ENCODE measurements at regions not wholly inside any gene's neighbourhood (a gene's known extent, or its start where the extent isn't known, plus 50 kb on each side); places are given as distances from the start of the nearest gene placed in this dataset.

DNA sequence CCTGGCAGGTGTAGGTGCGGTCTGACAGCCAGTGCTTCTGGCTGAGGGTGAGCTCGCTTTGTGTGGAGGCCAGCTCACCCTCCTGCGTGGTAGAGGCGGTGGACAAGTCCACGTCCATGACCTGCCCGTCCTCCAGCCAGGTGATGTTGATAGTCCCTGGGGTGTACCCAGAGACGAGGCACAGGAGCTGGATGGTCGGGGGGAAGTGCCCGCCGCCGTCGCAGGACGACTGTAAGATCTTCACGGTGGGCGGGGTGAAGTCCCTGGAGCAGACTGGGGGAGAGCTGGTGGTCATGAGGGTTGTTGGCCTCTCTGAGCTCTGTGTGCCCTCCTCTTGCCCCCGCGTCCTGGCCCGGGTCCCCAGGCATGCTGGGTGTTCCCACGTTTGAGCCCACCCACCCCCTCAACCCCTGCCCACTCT lies 74.6 kb downstream of the TMEM121 start:
- H3K27ac ChIP-seq (ENCODE audit: low read length), result no peak overlapping the region
- no TSS peak for BruUV-seq (replicated peaks)
- ATAC-seq (no peak), DNase-seq (no peak)
- H3K9me3 ChIP-seq (ENCODE audit: low read length), result no peaks in the 10 kb centered on the region
- no peaks in the 10 kb centered on the region for H3K9me2 ChIP-seq (replicated peaks; ENCODE audit: low read length)
- POLR2A ChIA-PET (ENCODE audit: unreplicated experiment), result no interaction called here
- H3K36me3 ChIP-seq (ENCODE audit: low read depth, low read length), result no peaks in the 10 kb centered on the region
- CTCF ChIA-PET, result no interaction called here
- H3K4me1 ChIP-seq (ENCODE audit: insufficient read depth, low read length), result no peaks in the 10 kb centered on the region
- no peaks in the 10 kb centered on the region for H3F3A ChIP-seq (ENCODE audit: low read length, unreplicated experiment)
- H3K4me2 ChIP-seq (ENCODE audit: low read length), result no peak overlapping the region
- no peak overlapping the region for H2AFZ ChIP-seq (ENCODE audit: low read length)
- H3K9ac ChIP-seq (ENCODE audit: low read length), result no peak overlapping the region
- no peaks in the 10 kb centered on the region for H3K79me2 ChIP-seq (ENCODE audit: low read length)
- intact Hi-C loops (cut with micrococcal nuclease), result no loop called here
- H4K20me1 ChIP-seq (ENCODE audit: low read length), result no peaks in the 10 kb centered on the region
- no peak overlapping the region for H3K4me3 ChIP-seq (ENCODE audit: low read length)
- no peaks in the 10 kb centered on the region for H3K27me3 ChIP-seq (ENCODE audit: low read length)
- TF ChIP-seq, protein P1, sequence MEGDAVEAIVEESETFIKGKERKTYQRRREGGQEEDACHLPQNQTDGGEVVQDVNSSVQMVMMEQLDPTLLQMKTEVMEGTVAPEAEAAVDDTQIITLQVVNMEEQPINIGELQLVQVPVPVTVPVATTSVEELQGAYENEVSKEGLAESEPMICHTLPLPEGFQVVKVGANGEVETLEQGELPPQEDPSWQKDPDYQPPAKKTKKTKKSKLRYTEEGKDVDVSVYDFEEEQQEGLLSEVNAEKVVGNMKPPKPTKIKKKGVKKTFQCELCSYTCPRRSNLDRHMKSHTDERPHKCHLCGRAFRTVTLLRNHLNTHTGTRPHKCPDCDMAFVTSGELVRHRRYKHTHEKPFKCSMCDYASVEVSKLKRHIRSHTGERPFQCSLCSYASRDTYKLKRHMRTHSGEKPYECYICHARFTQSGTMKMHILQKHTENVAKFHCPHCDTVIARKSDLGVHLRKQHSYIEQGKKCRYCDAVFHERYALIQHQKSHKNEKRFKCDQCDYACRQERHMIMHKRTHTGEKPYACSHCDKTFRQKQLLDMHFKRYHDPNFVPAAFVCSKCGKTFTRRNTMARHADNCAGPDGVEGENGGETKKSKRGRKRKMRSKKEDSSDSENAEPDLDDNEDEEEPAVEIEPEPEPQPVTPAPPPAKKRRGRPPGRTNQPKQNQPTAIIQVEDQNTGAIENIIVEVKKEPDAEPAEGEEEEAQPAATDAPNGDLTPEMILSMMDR (conservative IDR thresholded peaks at IDR 0.05; ENCODE audit: low read depth, low read length), result no peak
- TF ChIP-seq EZH2phosphoT487 (IDR thresholded peaks at IDR 0.05; ENCODE audit: borderline replicate concordance, low read length) (no peak), EZH2 (IDR thresholded peaks at IDR 0.05; ENCODE audit: low read length, unreplicated experiment) (no peak)

DNA sequence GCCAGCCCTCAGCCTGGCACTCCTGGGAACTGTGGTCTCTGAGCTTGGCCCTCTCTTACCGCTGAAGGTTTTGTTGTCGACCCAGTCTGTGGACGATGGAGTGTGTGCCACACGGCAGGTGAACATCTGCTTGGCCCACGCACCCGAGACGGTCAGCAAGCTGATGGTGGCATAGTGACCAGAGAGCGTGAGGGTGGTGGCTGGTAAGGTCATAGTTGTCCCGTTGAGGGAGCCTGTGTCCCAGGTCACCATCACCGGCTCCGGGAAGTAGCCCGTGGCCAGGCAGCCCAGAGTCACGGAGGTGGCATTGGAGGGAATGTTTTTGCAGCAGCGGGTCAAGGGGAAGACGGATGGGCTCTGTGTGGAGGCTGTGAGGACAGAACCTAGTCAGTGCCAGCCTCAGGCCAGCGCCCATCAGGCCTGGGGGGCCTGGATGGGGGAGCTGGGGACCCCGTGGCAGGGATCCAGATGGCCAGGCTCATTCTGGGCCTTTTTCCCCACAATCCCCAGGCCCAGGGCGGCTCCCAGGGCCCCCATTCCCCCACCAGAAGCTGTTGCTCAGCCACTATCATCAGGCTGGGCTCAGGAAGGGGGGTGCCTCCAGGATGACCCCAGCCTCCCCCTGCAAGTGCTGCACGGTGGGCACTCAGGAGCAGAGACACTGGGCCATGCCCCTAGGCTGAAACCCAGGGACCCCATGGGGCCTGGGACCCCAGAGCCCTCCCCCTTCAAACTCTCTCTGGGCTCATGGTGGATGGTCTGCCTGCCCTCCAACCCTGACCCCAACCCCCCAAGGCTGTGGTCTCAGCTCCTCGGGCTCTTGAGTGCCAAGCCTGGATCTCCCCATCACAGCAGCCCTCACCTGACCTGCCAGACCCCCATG lies 75.2 kb downstream of the TMEM121 start:
- ChIA-PET CTCF (no interaction called here), POLR2A (ENCODE audit: unreplicated experiment) (no interaction called here)
- H3K27me3 ChIP-seq (ENCODE audit: low read length), result no peaks in the 10 kb centered on the region
- TF ChIP-seq EZH2phosphoT487 (IDR thresholded peaks at IDR 0.05; ENCODE audit: borderline replicate concordance, low read length), result no peak
- TF ChIP-seq, protein P1 (conservative IDR thresholded peaks at IDR 0.05; ENCODE audit: low read depth, low read length), result no peak
- TF ChIP-seq EZH2 (IDR thresholded peaks at IDR 0.05; ENCODE audit: low read length, unreplicated experiment), result no peak
- H3K4me3 ChIP-seq (ENCODE audit: low read length), result no peak overlapping the region
- DNase-seq (no peak), ATAC-seq (no peak)
- no peak overlapping the region for H3K4me2 ChIP-seq (ENCODE audit: low read length)
- H3K79me2 ChIP-seq (ENCODE audit: low read length), result no peaks in the 10 kb centered on the region
- H3K36me3 ChIP-seq (ENCODE audit: low read depth, low read length), result no peaks in the 10 kb centered on the region
- BruUV-seq (replicated peaks), result no TSS peak
- intact Hi-C loops (cut with micrococcal nuclease), result no loop called here
- no peaks in the 10 kb centered on the region for H3K9me2 ChIP-seq (replicated peaks; ENCODE audit: low read length)
- no peak overlapping the region for H2AFZ ChIP-seq (ENCODE audit: low read length)
- no peaks in the 10 kb centered on the region for H4K20me1 ChIP-seq (ENCODE audit: low read length)
- H3K9me3 ChIP-seq (ENCODE audit: low read length), result no peaks in the 10 kb centered on the region
- H3F3A ChIP-seq (ENCODE audit: low read length, unreplicated experiment), result no peaks in the 10 kb centered on the region
- no peak overlapping the region for H3K27ac ChIP-seq (ENCODE audit: low read length)
- no peaks in the 10 kb centered on the region for H3K4me1 ChIP-seq (ENCODE audit: insufficient read depth, low read length)
- no peak overlapping the region for H3K9ac ChIP-seq (ENCODE audit: low read length)

DNA sequence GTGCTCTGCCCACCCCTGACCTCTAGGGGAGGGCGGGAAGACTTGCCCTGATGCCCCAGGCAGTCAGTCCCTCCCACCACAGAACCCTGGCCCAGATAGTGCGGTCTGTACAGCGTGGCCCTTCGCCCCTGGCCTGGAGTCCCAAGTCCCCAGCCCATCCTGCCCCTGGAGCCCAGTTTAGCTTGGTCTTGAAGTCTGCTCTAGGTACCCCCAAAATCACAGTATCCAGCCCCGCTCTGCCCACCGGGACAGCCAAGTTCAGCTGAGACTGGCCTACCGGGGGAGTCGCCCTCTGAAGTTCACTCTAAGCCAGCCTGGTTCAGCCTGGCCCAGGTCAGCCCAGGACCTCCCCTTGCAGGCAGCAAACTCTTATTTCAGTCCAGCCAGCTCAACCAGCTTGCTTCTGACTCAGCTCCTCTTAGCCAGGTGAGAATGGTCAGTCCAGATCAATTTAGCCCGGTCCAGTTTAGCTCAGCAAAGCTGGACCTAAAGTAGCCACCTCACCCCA lies 75.9 kb downstream of the TMEM121 start:
- DNase-seq (no peak), ATAC-seq (no peak; the same call in 1 of the 2 replicates)
- H3K4me1 ChIP-seq (ENCODE audit: insufficient read depth, low read length), result no peaks in the 10 kb centered on the region
- intact Hi-C loops (cut with micrococcal nuclease), result no loop called here
- no peaks in the 10 kb centered on the region for H3K27me3 ChIP-seq (ENCODE audit: low read length)
- H3K9me2 ChIP-seq (replicated peaks; ENCODE audit: low read length), result no peaks in the 10 kb centered on the region
- no peak for TF ChIP-seq EZH2phosphoT487 (IDR thresholded peaks at IDR 0.05; ENCODE audit: borderline replicate concordance, low read length)
- no peak for TF ChIP-seq EZH2 (IDR thresholded peaks at IDR 0.05; ENCODE audit: low read length, unreplicated experiment)
- TF ChIP-seq, protein P1 (conservative IDR thresholded peaks at IDR 0.05; ENCODE audit: low read depth, low read length), result no peak
- no peaks in the 10 kb centered on the region for H3K36me3 ChIP-seq (ENCODE audit: low read depth, low read length)
- H3K79me2 ChIP-seq (ENCODE audit: low read length), result no peaks in the 10 kb centered on the region
- CTCF ChIA-PET, result no interaction called here
- no peaks in the 10 kb centered on the region for H4K20me1 ChIP-seq (ENCODE audit: low read length)
- H2AFZ ChIP-seq (ENCODE audit: low read length), result no peak overlapping the region
- no TSS peak for BruUV-seq (replicated peaks)
- H3K4me2 ChIP-seq (ENCODE audit: low read length), result no peak overlapping the region
- H3K4me3 ChIP-seq (ENCODE audit: low read length), result no peak overlapping the region
- no peaks in the 10 kb centered on the region for H3K9me3 ChIP-seq (ENCODE audit: low read length)
- no peaks in the 10 kb centered on the region for H3F3A ChIP-seq (ENCODE audit: low read length, unreplicated experiment)
- H3K9ac ChIP-seq (ENCODE audit: low read length), result no peak overlapping the region
- POLR2A ChIA-PET (ENCODE audit: unreplicated experiment), result no interaction called here
- no peak overlapping the region for H3K27ac ChIP-seq (ENCODE audit: low read length)
